NCI-H345 treated with DMSO at 0.1 percent for 48 hours (cell line): ENCODE measurements at regions not wholly inside any gene's neighbourhood (a gene's known extent, or its start where the extent isn't known, plus 50 kb on each side); places are given as distances from the start of the nearest gene placed in this dataset.
"Not testable (repeated sequence)": the region's sequence is repeated elsewhere in the genome, so short reads cannot be mapped to it uniquely, and the experiment has no call there.

Experiments used
- DNase-seq: peaks from one replicate; lab custom pipeline; 2025; ENCODE audit not compliant: unreplicated experiment; lab: John Stamatoyannopoulos, UW

- not testable (repeated sequence) for DNase-seq
Measured at GRCh38 chr14:106480287-106480686, 953.9 kb downstream of the TMEM121 start.

DNA sequence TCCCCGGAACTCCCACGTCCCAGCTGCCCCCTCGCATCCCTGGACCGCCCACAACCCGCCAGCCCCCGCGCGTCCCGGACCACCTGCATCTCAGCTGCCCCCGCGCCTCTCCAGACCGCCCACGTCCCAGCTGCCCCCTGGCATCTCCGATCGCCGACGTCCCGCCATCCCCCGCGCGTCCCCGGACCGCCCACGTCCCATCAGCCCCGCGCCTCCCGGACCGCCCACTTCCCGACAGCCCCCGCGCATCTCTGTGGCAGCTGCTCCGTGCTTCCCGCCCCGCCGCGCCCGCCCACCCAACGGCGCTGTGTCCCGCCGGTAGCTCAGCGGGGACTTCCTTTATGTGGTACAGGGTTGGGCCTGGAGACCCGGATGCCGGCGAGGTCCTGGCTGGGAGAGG is 955.8 kb downstream of the TMEM121 start:
- not testable (repeated sequence) for DNase-seq

DNA sequence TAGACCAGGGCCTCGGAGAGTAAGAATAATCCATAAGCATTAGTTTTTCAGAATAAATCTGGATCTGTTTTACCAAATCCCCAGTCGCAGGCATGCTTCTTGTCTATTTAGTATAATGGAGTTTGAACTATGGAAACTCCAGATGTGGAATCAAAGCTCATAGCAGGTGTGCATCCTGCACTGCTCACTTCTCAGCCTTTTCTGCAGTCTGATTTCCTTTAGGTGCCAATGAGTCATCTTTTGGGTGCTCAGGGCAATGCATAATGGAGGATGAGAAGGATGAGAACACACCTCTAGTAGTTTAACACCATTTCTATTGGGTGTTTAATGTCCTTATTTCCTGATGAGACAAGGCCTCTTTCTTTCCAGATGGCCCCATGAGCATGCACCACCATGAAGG is 961.2 kb downstream of the TMEM121 start:
- no peak for DNase-seq

GRCh38 chr14:106488291-106488690 is 961.9 kb downstream of the TMEM121 start:
- DNase-seq = no peak

GRCh38 chr14:106489112-106489881 is 962.9 kb downstream of the TMEM121 start:
- DNase-seq = no peak

DNA sequence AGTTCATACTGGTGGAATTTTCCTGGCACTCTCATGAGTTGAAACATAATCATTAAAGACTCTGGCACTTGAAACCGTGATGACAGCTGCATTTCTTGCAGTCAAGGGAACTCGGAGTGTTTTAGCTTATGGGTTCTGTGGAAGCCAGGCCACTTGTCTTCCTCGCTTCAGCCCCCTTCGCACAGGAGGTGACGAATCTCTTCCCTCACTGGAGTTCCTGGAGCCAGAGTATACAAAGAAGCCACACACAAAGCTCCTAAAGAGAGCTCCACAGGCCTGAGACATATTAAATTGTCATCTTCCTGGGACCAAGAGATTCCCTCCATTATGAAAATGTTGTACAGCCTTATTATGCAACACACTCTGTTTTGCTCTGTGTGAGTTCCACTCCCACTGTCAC is 964.1 kb downstream of the TMEM121 start:
- DNase-seq = no peak

DNA sequence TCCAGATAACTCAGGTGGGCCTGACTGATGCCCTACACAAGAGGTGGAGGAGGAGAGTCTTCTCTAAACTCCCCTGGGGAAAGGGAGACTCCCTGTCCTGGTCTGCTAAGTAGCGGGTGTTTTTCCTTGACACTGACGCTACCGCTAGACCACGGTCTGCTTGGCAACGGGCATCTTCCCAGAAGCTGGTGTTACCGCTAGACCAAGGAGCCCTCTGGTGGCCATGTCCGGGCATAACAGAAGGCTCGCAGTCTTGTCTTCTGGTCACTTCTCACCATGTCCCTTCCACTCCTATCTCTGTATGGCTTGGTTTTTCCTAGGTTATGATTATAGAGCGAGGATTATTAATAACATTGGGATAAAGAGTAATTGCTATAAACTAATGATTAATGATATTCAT is 965.5 kb downstream of the TMEM121 start:
- no peak for DNase-seq

DNA sequence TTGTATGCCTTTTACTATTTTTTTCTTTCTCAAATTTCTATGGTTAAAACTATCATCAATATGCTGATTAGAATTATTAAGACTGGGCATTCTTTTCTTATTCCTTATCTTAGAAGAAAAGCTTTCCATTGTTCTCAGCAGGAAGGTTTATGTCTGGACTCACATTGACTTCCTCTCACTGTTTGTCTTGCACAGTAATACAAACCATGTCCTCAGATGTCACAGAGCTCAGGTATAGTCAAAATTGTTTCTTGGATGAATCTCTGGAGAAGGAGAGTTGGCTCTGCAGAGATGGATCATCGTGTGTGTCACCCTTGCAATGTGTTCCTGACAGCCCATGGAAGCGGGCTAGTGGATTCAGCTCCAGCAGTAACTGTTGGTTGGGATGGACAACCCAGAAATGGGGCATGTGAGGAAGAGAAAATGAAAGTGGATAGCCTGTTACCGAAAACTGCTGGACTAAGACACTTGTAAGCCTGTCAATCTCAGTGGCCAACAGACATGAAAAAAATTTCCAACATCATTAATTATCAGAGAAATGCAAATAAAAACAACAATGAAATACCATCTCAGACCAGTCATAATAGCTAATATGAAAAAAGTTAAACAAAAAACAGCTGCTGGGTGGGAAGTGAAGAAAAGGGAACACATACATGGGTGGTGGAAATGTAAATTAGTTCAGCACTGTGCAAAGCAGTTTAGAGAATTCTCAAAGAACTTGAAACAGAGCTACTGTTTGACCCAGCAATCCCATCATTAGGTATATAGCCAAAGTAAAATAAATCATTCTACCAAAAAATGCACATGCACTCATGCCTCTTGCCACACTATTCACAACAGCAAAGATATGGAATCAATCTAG is 967.8 kb downstream of the TMEM121 start:
- no peak for DNase-seq

DNA sequence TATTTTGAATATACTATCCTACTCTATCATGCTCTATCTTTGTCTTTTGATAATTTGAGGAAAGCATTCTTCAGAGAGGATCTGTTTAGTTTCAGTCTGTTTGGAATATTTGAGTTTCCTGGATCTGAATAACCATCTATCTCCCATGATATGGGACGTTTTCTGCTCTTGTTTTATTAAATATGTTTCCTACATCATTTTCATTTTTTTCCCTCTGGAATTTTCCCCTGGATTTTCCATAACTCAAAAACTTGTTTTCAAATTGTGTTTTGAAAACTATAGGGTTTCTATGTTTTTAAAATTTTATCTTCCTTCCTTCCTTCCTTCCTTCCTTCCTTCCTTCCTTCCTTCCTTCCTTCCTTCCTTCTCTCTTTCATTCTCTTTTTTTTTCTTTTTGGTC is 974.2 kb downstream of the TMEM121 start:
- DNase-seq = no peak

DNA sequence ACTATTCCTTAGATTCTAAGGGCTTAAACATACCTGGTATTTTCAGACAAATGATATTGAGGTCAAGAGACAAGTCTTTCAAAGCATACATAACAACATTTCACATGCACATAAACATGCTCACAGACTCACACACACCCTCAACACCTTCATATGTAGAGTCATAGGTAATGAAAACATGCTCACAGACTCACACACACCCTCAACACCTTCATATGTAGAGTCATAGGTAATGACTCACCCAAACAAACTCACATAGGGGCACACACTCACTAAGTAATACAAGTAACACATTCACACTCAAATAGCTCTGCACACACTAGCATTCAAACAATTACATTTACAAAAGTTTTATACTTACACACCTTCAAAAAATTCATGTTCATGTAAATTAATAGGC is 975.5 kb downstream of the TMEM121 start:
- DNase-seq = no peak

DNA sequence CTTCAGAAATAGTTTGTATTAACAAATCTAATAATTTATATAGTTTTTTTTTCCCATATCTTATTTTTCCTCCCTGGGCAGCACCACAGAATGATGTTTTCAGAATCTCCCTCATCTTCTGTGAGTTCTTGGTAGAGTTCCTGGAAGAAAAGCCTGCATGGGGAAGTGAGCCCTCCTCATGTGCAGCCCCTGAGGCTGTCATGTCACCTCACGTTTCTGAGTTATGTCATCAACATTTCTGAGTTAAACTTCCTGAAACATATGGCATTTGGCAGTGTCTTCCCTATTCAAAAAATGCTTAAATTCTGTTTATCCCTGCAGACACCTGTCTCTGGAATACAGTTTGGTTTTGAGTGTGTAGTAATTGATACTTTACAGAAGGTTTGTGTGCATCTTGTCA is 979.0 kb downstream of the TMEM121 start:
- no peak for DNase-seq

- no peak for DNase-seq
Measured at GRCh38 chr14:106506881-106507305, 980.5 kb downstream of the TMEM121 start.

GRCh38 chr14:106507354-106507753 is 981.0 kb downstream of the TMEM121 start:
- no peak for DNase-seq

- DNase-seq = no peak
Measured at GRCh38 chr14:106508216-106508615, 981.8 kb downstream of the TMEM121 start.

DNA sequence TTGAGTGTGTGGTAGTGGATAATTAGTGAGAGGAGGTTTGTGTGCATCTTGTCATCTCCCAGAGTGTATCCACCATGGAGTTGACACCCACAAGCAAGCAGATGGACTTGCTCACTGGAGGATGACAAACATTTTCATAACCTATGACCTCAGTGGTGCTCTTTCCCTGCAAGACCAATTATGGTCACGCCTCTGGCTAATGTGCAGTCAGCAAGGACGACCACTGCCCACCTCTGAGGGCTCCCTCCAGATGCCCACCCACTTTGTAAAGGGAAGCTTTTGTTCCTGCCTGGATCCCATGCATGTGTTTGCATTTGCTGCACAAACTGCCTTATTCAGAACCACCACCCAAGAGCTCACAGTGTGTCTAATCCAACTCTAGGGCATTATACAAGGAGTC is 982.8 kb downstream of the TMEM121 start:
- no peak for DNase-seq

- no peak for DNase-seq
Measured at GRCh38 chr14:106509807-106510206, 983.4 kb downstream of the TMEM121 start.

- no peak for DNase-seq
Measured at GRCh38 chr14:106511006-106511799, 984.8 kb downstream of the TMEM121 start.

- no peak for DNase-seq
Measured at GRCh38 chr14:106511800-106512198, 985.4 kb downstream of the TMEM121 start.

- DNase-seq = no peak
Measured at GRCh38 chr14:106513302-106513701, 986.9 kb downstream of the TMEM121 start.

DNA sequence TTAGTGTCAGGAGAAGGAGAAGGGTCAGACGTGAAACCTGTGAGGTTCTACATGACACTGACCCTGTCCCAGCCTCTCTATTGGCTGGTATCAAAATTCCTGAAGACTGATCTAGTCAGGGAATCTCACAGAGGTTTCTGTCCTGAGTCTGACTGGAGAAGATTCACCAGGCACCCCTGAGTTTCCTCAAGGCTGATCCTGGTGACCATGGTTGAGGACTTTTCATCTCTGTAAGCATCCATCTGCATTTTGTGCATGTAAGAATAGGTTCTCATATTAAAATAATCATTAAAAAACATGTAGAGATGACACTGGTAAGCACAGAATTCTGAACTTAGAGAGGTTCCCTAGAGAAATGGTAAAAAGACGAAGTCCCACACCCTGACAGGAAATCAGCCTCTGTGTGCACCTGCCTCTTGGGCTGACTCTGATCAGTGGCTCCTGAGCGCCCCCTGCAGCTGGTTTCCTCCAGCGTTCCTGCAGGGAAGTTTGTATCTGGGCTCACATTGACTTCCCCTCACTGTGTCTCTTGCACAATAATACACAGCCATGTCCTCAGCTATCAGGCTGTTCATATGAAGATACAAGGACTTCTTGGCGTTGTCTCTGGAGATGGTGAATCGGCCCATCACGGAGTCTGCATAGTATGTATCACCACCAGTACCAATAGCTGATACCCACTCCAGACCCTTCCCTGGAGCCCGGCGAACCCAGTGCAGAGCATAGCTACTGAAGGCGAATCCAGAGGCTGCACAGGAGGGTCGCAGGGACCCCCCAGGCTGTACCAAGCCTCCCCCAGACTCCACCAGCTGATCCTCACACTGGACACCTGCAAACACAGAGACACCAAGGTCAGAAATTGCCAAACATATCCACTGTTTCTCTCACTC is 991.9 kb downstream of the TMEM121 start:
- no peak for DNase-seq
